Transverse colon (tissue), 4 donors: ENCODE measurements at regions not wholly inside any gene's neighbourhood (a gene's known extent, or its start where the extent isn't known, plus 50 kb on each side); places are given as distances from the start of the nearest gene placed in this dataset.
"Not testable (repeated sequence)": the region's sequence is repeated elsewhere in the genome, so short reads cannot be mapped to it uniquely, and the experiment has no call there.

Experiments used
- DNase-seq: peaks from one replicate; pipeline ENCODE4 v3.0.0-alpha.2; 2019
- H3K27ac ChIP-seq, 4 donors: fragments of 200-600 bp; sonication (generic); 2 replicates each; pipeline ENCODE4 v1.5.1; 2016 to 2018; ENCODE audit warnings: inconsistent platforms in 4 of 4
- H3K27me3 ChIP-seq: fragments of 200-600 bp; sonication (generic); 2 replicates; pipeline ENCODE4 v1.5.1; 2017; ENCODE audit warnings: inconsistent platforms
- H3K36me3 ChIP-seq, 4 donors: fragments of 200-600 bp; sonication (generic); 2 replicates each; pipeline ENCODE4 v1.5.1; 2017 to 2019; ENCODE audit warnings: inconsistent platforms in 4 of 4
- H3K4me1 ChIP-seq, 4 donors: fragments of 200-600 bp; sonication (generic); 2 replicates each; pipeline ENCODE4 v1.5.1; 2017 to 2020; ENCODE audit warnings: inconsistent platforms in 4 of 4
- H3K4me3 ChIP-seq, 4 donors: fragments of 200-600 bp; sonication (generic); 1 replicate in 1 of 4; 2 replicates in 3 of 4; pipeline versions ENCODE4 v1.5.1 to v1.6.1; 2017 to 2019; ENCODE audit warnings: inconsistent platforms in 4 of 4
- H3K9me3 ChIP-seq, 2 donors: fragments of 200-600 bp; sonication (generic); 2 replicates each; pipeline ENCODE4 v1.5.1; 2017 to 2019; ENCODE audit warnings: inconsistent platforms in 2 of 2
- CTCF ChIP-seq, 5 experiments: fragments of 200-600 bp in 3 of 5; fragments of 450-650 bp in 2 of 5; sonication (generic) in 3 of 5; IDR thresholded peaks; 1 replicate in 2 of 5; 2 replicates in 3 of 5; pipeline ENCODE4 v1.5.1; 2016 to 2017; ENCODE audit warnings: antibody characterized with exemption in 5 of 5, inconsistent platforms in 3 of 5, mild to moderate bottlenecking in 2 of 5, moderate library complexity in 1 of 5
- EP300 ChIP-seq: sonication (generic); formaldehyde crosslinking; IDR thresholded peaks from one replicate; pipeline ENCODE4 v1.6.1; 2017; ENCODE audit warnings: antibody characterized with exemption, low read depth
- POLR2A ChIP-seq: fragments of 450-650 bp; IDR thresholded peaks from one replicate; pipeline ENCODE4 v1.6.1; 2016; ENCODE audit warnings: antibody characterized with exemption, mild to moderate bottlenecking, moderate library complexity
- POLR2AphosphoS5 ChIP-seq, 3 donors: sonication (generic); formaldehyde crosslinking; IDR thresholded peaks; one replicate each; pipeline ENCODE4 v1.6.1; 2016; ENCODE audit warnings: antibody characterized with exemption in 3 of 3
- WGBS, 2 donors: methylation state at CpG; one replicate each; pipeline ENCODE4 v1.1.5; 2018; ENCODE audit warnings: low coverage in 1 of 2; 5-methylcytosine and 5-hydroxymethylcytosine counted together
- in situ Hi-C, 4 donors: fragments of 200-750 bp; cut with MboI; loops; one replicate each; pipeline versions ENCODE4 v1.15.0 to v1.15.1; 2017; ENCODE audit warnings: low sequenced_read_pairs in 3 of 4, low pct_ligation_motif_present in 1 of 4, low pct_unique_long_range_greater_than_20kb in 1 of 4
- intact Hi-C: fragments of 100-400 bp; cut with DNase I; formaldehyde crosslinking; loops from one replicate; pipeline ENCODE4 v1.15.1; 2023; ENCODE audit warnings: low total_unique reads

GRCh38 chr4:26253968-26254367 lies 66.8 kb upstream of the RBPJ start:
- Histone ChIP-seq H3K9me3 (no peaks in the 10 kb centered on the region), H3K36me3 (no peaks in the 10 kb centered on the region), H3K4me3 (no peak overlapping the region), H3K27ac (no peak overlapping the region), H3K4me1 (peaks cover 0 to 5% (median 1%) of the 10 kb centered on the region in 4 donors), H3K27me3 (no peaks in the 10 kb centered on the region)
- in situ Hi-C loops = no loop called here
- TF ChIP-seq POLR2A (no peak), EP300 (no peak), POLR2AphosphoS5 (IDR thresholded peaks at IDR 0.05) (no peak), CTCF (IDR thresholded peaks at IDR 0.05) (no peak)
- no peak for DNase-seq
- intact Hi-C loops = no loop called here
- WGBS, 2 donors = 85 to 95% methylated on average over 3 of the region's 3 CpGs

- no peak overlapping the region for H3K27ac ChIP-seq
- H3K36me3 ChIP-seq = no peaks in the 10 kb centered on the region
- intact Hi-C loops = no loop called here
- H3K4me1 ChIP-seq = peaks cover 0 to 4% (median 0%) of the 10 kb centered on the region in 4 donors
- no peaks in the 10 kb centered on the region for H3K9me3 ChIP-seq
- H3K27me3 ChIP-seq = no peaks in the 10 kb centered on the region
- WGBS, 2 donors = 0 to 11% methylated on average over 1 of the region's 1 CpG
- DNase-seq = no peak
- TF ChIP-seq POLR2A = no peak
- TF ChIP-seq POLR2AphosphoS5 (IDR thresholded peaks at IDR 0.05) = no peak
- TF ChIP-seq EP300 = no peak
- no peak for TF ChIP-seq CTCF (IDR thresholded peaks at IDR 0.05)
- no peak overlapping the region for H3K4me3 ChIP-seq
- in situ Hi-C loops = no loop called here
Observed at GRCh38 chr4:26255989-26256388, 64.8 kb upstream of the RBPJ start.

- 93% methylated on average over 2 of the region's 2 CpGs; no CpG with 5 or more reads in 1 of the 2 donors for WGBS, 2 donors
- H3K9me3 ChIP-seq, in situ Hi-C loops, H3K27me3 ChIP-seq, DNase-seq, H3K4me3 ChIP-seq, H3K36me3 ChIP-seq, H3K27ac ChIP-seq, intact Hi-C loops, H3K4me1 ChIP-seq: not testable (repeated sequence)
Observed at GRCh38 chr4:26257444-26257843, 63.4 kb upstream of the RBPJ start.

- DNase-seq = no peak
- Histone ChIP-seq H3K4me1 (peaks cover 0 to 4% (median 0%) of the 10 kb centered on the region in 4 donors), H3K27ac (no peak overlapping the region), H3K36me3 (no peaks in the 10 kb centered on the region), H3K4me3 (no peak overlapping the region), H3K27me3 (no peaks in the 10 kb centered on the region), H3K9me3 (no peaks in the 10 kb centered on the region)
- intact Hi-C loops = no loop called here
- TF ChIP-seq POLR2A (no peak), EP300 (no peak), POLR2AphosphoS5 (IDR thresholded peaks at IDR 0.05) (no peak), CTCF (IDR thresholded peaks at IDR 0.05) (no peak)
- in situ Hi-C loops = no loop called here
- WGBS, 2 donors = 82 to 83% methylated on average over 1 to 2 of the region's 2 CpGs
Observed at GRCh38 chr4:26257850-26258249, 63.0 kb upstream of the RBPJ start.

- in situ Hi-C loops = no loop called here
- DNase-seq = no peak
- H3K4me3 ChIP-seq = no peak overlapping the region
- peaks cover 0 to 4% (median 0%) of the 10 kb centered on the region in 4 donors for H3K4me1 ChIP-seq
- no peak for TF ChIP-seq CTCF (IDR thresholded peaks at IDR 0.05)
- TF ChIP-seq EP300 = no peak
- TF ChIP-seq POLR2AphosphoS5 (IDR thresholded peaks at IDR 0.05) = no peak
- TF ChIP-seq POLR2A = no peak
- no peaks in the 10 kb centered on the region for H3K9me3 ChIP-seq
- no peaks in the 10 kb centered on the region for H3K27me3 ChIP-seq
- no peaks in the 10 kb centered on the region for H3K36me3 ChIP-seq
- no peak overlapping the region for H3K27ac ChIP-seq
- intact Hi-C loops = no loop called here
- WGBS, 2 donors = 86 to 96% methylated on average over 2 of the region's 2 CpGs
Observed at GRCh38 chr4:26260571-26260970, 60.2 kb upstream of the RBPJ start.
